B cell (primary cell): ENCODE measurements at regions not wholly inside any gene's neighbourhood (a gene's known extent, or its start where the extent isn't known, plus 50 kb on each side); places are given as distances from the start of the nearest gene placed in this dataset.

Experiments
- ATAC-seq: fragments of 200-7000 bp; cut with Tn5 transposase; one replicate; pipeline ENCODE4 v1.10.0; 2021; ENCODE audit warnings: low read depth, mild to moderate bottlenecking, moderate number of reproducible peaks, moderate library complexity
- CTCF ChIA-PET: fragments of 350-600 bp; sonication (Branson Sonifier 250); formaldehyde crosslinking; loops from one replicate; lab custom pipeline; 2021; ENCODE audit warnings: antibody characterized with exemption, inconsistent platforms; lab: Charles Lee
- POLR2A ChIA-PET: fragments of 350-600 bp; sonication (Branson Sonifier 250); formaldehyde crosslinking; loops from one replicate; lab custom pipeline; 2021; ENCODE audit warnings: antibody characterized with exemption; lab: Charles Lee
- DNase-seq: peaks from one replicate; pipeline ENCODE4 v3.0.0; 2013
- H2AFZ ChIP-seq: 2 replicates; pipeline ENCODE4 v1.6.1; 2012; ENCODE audit warnings: mild to moderate bottlenecking, low read depth, low read length; ENCODE audit not compliant: insufficient read depth, poor library complexity, severe bottlenecking
- H3K27ac ChIP-seq, 2 donors: 1 replicate in 1 of 2; 2 replicates in 1 of 2; pipeline ENCODE4 v1.5.1; 2012 to 2013; ENCODE audit warnings: low read length in 2 of 2, mild to moderate bottlenecking in 2 of 2, moderate library complexity in 1 of 2
- H3K27me3 ChIP-seq, 4 experiments: fragments of 200-600 bp in 1 of 4; sonication (generic) in 1 of 4; replicated peaks in 1 of 4; 1 replicate in 2 of 4; 2 replicates in 2 of 4; pipeline versions ENCODE4 v1.6.1 to v1.7.0; 2013 to 2016; ENCODE audit warnings: low read length in 3 of 4, mild to moderate bottlenecking in 2 of 4, mixed read lengths in 1 of 4, moderate library complexity in 1 of 4; ENCODE audit not compliant: insufficient read depth in 4 of 4, control insufficient read depth in 3 of 4; ENCODE audit errors: control extremely low read depth in 1 of 4
- H3K36me3 ChIP-seq, 2 experiments: replicated peaks in 1 of 2; 1 replicate in 1 of 2; 2 replicates in 1 of 2; pipeline versions ENCODE4 v1.6.1 to v1.7.1; 2013; ENCODE audit warnings: low read length in 1 of 2; ENCODE audit not compliant: insufficient read depth in 2 of 2, control insufficient read depth in 1 of 2; ENCODE audit errors: control extremely low read depth in 1 of 2, extremely low read depth in 1 of 2
- H3K4me1 ChIP-seq, 2 donors: fragments of 200-600 bp in 1 of 2; sonication (generic) in 1 of 2; 1 replicate in 1 of 2; 2 replicates in 1 of 2; pipeline versions ENCODE4 v1.5.1 to v1.6.1; 2013 to 2017; ENCODE audit warnings: low read length in 2 of 2; ENCODE audit not compliant: control insufficient read depth in 2 of 2, insufficient read depth in 2 of 2
- H3K4me2 ChIP-seq: replicated peaks from 2 replicates; pipeline ENCODE3; 2012; ENCODE audit warnings: mild to moderate bottlenecking, low read depth, low read length; ENCODE audit not compliant: poor library complexity, severe bottlenecking
- H3K4me3 ChIP-seq, 5 experiments: fragments of 200-600 bp in 1 of 5; sonication (generic) in 1 of 5; 1 replicate in 3 of 5; 2 replicates in 2 of 5; pipeline versions ENCODE4 v1.5.1 to v1.7.0; 2011 to 2016; ENCODE audit warnings: low read length in 4 of 5, mild to moderate bottlenecking in 4 of 5, low read depth in 2 of 5, control low read depth in 1 of 5, moderate library complexity in 1 of 5; ENCODE audit not compliant: insufficient read depth in 1 of 5; ENCODE audit errors: control extremely low read depth in 1 of 5, extremely low read depth in 1 of 5
- H3K79me2 ChIP-seq: fragments of 200-600 bp; sonication (generic); one replicate; pipeline ENCODE4 v1.6.0; 2016; ENCODE audit warnings: low read length; ENCODE audit not compliant: control insufficient read depth, insufficient read depth
- H3K9ac ChIP-seq: fragments of 200-600 bp; sonication (generic); 2 replicates; pipeline ENCODE4 v1.6.1; 2017; ENCODE audit warnings: mild to moderate bottlenecking, low read length, moderate library complexity
- H3K9me3 ChIP-seq, 3 donors: one replicate each; pipeline versions ENCODE4 v1.6.1 to v1.7.1; 2013; ENCODE audit warnings: low read length in 2 of 3; ENCODE audit not compliant: control insufficient read depth in 2 of 3, insufficient read depth in 1 of 3; ENCODE audit errors: control extremely low read depth in 1 of 3
- H4K20me1 ChIP-seq: 2 replicates; pipeline ENCODE4 v1.6.0; 2012; ENCODE audit warnings: mild to moderate bottlenecking, low read length; ENCODE audit not compliant: insufficient read depth, control insufficient read depth, poor library complexity, severe bottlenecking
- H3K27ac Mint-ChIP-seq: one replicate; pipeline ENCODE4 v1.8.0; 2021; ENCODE audit warnings: mixed read lengths
- H3K27me3 Mint-ChIP-seq: one replicate; pipeline ENCODE4 v1.8.0; 2021; ENCODE audit warnings: mixed read lengths
- H3K4me1 Mint-ChIP-seq: one replicate; pipeline ENCODE4 v1.8.0; 2021; ENCODE audit warnings: mixed read lengths
- H3K4me3 Mint-ChIP-seq: one replicate; pipeline ENCODE4 v1.8.0; 2021; ENCODE audit warnings: mixed read lengths
- H3K9me3 Mint-ChIP-seq: one replicate; pipeline ENCODE4 v1.8.0; 2022; ENCODE audit warnings: mixed read lengths; ENCODE audit not compliant: insufficient read depth
- CTCF ChIP-seq: fragments of 200-600 bp; IDR thresholded peaks from one replicate; pipeline ENCODE4 v1.8.0; 2022; ENCODE audit warnings: antibody characterized with exemption, mild to moderate bottlenecking
- EZH2 ChIP-seq: IDR thresholded peaks from 2 replicates; pipeline ENCODE4 v1.6.1; 2012; ENCODE audit warnings: borderline replicate concordance, low read depth, mild to moderate bottlenecking, moderate library complexity, low read length; ENCODE audit not compliant: insufficient read depth, poor library complexity, severe bottlenecking
- WGBS: methylation state at CpG from one replicate; pipeline ENCODE4 v1.1.5; 2013; ENCODE audit warnings: missing lambda C conversion rate; ENCODE audit not compliant: insufficient coverage; 5-methylcytosine and 5-hydroxymethylcytosine counted together
- intact Hi-C: fragments of 100-400 bp; cut with micrococcal nuclease; formaldehyde crosslinking; loops from one replicate; pipeline ENCODE4 v1.10.0; 2022

- H3K27ac Mint-ChIP-seq: no peak overlapping the region
Measured at GRCh38 chr6:80435457-80435856, 329.0 kb downstream of the BCKDHB start.

GRCh38 chr6:80434691-80435350 is 328.4 kb downstream of the BCKDHB start:
- ATAC-seq (no peak), DNase-seq (no peak)
- Histone ChIP-seq H3K4me1 (no peaks in the 10 kb centered on the region), H3K27ac (no peak overlapping the region), H3K79me2 (no peaks in the 10 kb centered on the region), H3K4me2 (no peak overlapping the region), H3K27me3 (no peaks in the 10 kb centered on the region), H3K4me3 (no peak overlapping the region), H3K36me3 (no peaks in the 10 kb centered on the region), H3K9me3 (peaks cover 0 to 7% (median 0%) of the 10 kb centered on the region in 3 donors), H3K9ac (no peak overlapping the region), H4K20me1 (no peaks in the 10 kb centered on the region), H2AFZ (no peak overlapping the region)
- no peak overlapping the region for H3K27ac Mint-ChIP-seq
- H3K4me3 Mint-ChIP-seq: no peak overlapping the region
- no peaks in the 10 kb centered on the region for H3K9me3 Mint-ChIP-seq
- 83% methylated on average over 1 of the region's 4 CpGs for WGBS
- intact Hi-C loops: no loop called here
- TF ChIP-seq CTCF (no peak), EZH2 (no peak)
- H3K27me3 Mint-ChIP-seq: no peaks in the 10 kb centered on the region
- CTCF ChIA-PET: no interaction called here
- POLR2A ChIA-PET: no interaction called here
- H3K4me1 Mint-ChIP-seq: no peaks in the 10 kb centered on the region

More at GRCh38 chr6:80435457-80435856, 329.0 kb downstream of the BCKDHB start:
- no peak overlapping the region for H3K9ac ChIP-seq
- ChIA-PET POLR2A (no interaction called here), CTCF (no interaction called here)
- no peaks in the 10 kb centered on the region for H3K79me2 ChIP-seq
- no peak overlapping the region for H3K4me2 ChIP-seq
- H3K4me1 ChIP-seq: no peaks in the 10 kb centered on the region
- no peaks in the 10 kb centered on the region for H4K20me1 ChIP-seq
- H3K4me3 Mint-ChIP-seq: no peak overlapping the region
- H3K4me3 ChIP-seq: no peak overlapping the region
- no peaks in the 10 kb centered on the region for H3K9me3 Mint-ChIP-seq
- ATAC-seq: no peak
- WGBS: 91% methylated on average over 5 of the region's 5 CpGs
- peaks cover 0 to 7% (median 0%) of the 10 kb centered on the region in 3 donors for H3K9me3 ChIP-seq
- H3K27ac ChIP-seq: no peak overlapping the region
- DNase-seq: no peak
- no peak overlapping the region for H2AFZ ChIP-seq
- intact Hi-C loops: no loop called here
- no peak for TF ChIP-seq CTCF
- TF ChIP-seq EZH2: no peak
- no peaks in the 10 kb centered on the region for H3K36me3 ChIP-seq
- H3K27me3 ChIP-seq: no peaks in the 10 kb centered on the region
- H3K27me3 Mint-ChIP-seq: no peaks in the 10 kb centered on the region
- no peaks in the 10 kb centered on the region for H3K4me1 Mint-ChIP-seq
